Nucleus accumbens (tissue), 56 donors: ENCODE measurements at regions not wholly inside any gene's neighbourhood (a gene's known extent, or its start where the extent isn't known, plus 50 kb on each side); places are given as distances from the start of the nearest gene placed in this dataset.
"Not testable (repeated sequence)": the region's sequence is repeated elsewhere in the genome, so short reads cannot be mapped to it uniquely, and the experiment has no call there.

Experiments used
- DNase-seq, 56 donors: peaks; one replicate each; lab custom pipeline; 2025; lab: John Stamatoyannopoulos, UW

- no peak for DNase-seq
Measured at GRCh38 chr4:81796790-81797528, 325.3 kb upstream of the RASGEF1B start.

DNA sequence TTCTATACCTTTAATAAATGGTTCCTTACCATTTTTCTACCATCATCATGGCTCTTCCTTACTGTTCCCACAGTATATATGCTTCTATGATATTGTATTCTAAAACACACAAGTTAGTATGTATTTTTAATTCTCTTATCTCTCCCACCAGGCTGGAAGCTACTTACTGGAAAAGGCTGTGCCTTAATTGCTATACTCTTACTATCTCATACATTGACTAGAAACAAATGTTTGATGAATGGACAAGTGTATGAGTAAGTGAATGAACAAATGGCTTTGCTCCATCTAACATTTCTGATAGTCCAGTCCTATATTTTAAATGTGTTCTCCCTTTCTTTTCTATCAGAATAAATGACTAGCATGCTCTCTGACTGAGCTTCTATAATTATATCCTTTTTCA lies 320.8 kb upstream of the RASGEF1B start:
- no peak for DNase-seq

DNA sequence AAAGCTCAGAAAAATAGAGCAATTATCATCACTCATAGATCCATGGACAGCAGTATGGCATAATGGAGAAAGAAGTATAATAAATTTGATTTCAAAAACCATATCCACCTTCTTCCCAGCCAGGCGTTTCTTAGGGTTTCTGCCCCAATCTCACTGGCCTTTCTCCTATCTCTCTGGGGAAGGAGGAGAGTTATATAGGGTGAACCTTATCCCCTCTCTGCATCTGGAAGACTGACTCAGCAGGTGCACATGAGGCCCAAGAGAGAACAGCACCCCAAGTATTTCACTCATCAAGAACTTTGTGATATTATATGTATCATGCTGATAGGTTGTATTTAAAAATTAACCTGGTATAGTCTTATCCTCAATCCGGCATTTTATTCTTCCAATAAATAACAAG lies 318.8 kb upstream of the RASGEF1B start:
- no peak for DNase-seq

DNA sequence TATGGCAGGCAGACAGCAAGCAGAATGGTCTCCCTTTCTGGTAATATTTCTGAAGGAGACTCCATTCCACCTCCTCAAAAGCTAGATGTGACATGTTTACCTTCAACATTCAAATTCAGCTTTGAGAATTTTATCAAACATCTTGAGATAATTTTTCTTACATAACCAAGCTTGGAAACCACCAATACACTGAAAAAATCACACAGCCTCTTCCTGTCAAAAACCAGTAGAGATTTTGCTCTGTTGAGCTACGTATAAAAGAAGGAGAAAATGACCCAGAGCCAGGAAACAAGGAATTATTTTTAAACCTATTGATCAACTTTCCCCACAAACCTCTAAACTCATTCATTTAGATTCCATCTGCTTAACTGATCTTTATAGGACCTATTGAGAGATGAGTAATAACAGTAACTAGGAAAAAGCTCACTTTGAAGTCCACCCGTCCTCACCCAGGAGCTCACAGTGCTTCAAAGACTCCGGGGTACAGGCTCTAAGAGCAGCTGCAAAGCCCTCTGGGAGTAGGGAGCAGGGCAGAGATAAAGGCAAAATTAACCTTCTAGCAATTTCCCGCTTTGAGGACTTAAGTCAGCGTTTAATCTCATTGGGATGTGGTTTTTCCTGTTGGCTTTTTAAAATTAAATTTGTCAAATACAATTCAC lies 318.2 kb upstream of the RASGEF1B start:
- DNase-seq, result no peak

GRCh38 chr4:81789158-81789557 lies 317.5 kb upstream of the RASGEF1B start:
- no peak for DNase-seq

- DNase-seq, result no peak
Measured at GRCh38 chr4:81786766-81787165, 315.1 kb upstream of the RASGEF1B start.

DNA sequence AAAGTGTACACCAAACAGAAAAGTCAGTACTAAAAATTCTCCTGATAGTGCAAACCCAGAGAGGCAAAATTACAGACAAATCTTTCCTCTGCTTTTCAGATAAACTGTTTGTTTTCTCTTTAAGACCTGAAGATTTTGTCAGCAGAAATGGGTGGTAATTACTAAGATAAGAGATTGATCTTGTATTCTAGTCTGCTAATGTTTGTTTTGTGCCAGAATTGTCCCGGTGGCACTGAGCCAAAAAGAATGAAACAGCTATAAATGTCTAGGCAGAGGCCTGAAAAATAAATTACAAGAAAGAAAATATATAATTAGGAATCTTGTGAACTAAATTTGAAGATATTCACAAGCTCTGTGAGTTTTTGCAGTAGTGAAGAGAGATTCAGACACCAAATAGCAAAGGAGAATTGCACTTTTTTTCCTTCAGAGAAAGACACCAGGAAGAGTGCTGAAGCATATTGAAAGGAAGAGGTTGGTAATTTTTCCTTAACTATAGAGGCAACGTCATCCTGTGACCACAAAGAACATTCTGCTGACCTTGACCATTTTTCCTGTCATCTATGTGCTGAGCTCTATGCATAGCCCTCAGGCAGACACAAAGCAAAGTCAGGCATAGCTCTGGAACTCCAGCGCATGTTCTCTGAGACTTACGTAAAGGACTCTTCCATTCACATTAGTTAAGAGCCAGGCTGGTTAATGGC lies 314.5 kb upstream of the RASGEF1B start:
- peak in 4 of 56 donors; percentile 1 to 23 (median 10) for DNase-seq

DNA sequence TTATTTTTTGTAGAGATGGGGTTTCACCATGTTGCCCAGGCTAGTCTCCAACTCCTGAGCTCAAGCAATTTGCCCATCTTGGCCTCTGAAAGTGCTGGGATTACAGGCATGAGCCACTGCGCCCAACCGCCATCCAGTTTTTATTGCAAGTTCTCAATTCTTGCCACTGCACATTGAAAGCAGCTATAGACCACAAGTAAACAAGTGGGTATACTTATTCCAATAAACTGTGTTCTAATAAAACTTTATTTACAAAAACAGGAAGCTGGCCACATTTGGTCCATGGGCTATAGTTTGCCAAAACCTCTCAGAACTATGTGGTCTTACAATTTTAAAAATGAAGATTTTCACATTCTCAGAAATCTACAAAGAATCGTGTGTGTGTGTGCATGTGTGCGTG lies 313.6 kb upstream of the RASGEF1B start:
- DNase-seq, result no peak

DNA sequence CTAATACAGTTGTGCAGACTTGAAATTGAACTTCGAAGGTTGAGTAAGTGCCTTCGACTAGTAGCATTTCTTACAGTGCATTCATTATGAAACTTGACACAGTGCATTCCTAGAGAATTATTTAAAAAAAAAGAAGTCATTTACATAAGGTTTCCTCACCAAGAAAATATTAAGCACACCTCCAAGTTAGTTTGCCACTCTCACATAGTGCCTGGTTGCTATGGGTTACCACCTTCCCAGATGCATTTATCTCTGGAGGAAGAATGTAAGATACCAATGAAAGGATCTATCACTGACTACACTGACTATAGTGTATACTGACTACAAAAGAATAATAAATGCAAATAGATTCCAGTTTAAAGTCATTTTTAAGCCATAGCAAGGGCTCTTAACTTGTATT lies 311.9 kb upstream of the RASGEF1B start:
- peak in 6 of 56 donors; percentile 1 to 25 (median 10) for DNase-seq

DNA sequence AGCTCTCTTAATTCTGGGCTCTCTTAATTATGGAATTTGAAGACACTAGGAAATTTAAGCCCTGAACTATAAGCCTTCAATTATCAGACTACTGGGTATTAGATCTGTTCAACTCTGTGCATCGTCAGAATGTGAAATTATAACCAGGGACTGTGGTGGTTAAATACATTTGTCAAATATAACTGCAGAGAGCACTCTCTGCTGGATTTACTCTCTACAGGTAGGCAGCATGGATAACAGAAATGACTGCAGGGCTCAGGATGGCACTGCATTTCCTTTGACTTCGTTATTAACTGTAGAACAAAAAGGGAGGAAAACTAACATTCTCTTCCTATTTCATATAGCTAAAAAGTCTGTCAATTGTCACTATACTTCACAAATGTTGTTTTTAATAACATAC lies 310.1 kb upstream of the RASGEF1B start:
- no peak for DNase-seq

GRCh38 chr4:81777718-81778117 lies 306.0 kb upstream of the RASGEF1B start:
- not testable (repeated sequence) for DNase-seq

GRCh38 chr4:81776794-81777193 lies 305.1 kb upstream of the RASGEF1B start:
- no peak for DNase-seq

DNA sequence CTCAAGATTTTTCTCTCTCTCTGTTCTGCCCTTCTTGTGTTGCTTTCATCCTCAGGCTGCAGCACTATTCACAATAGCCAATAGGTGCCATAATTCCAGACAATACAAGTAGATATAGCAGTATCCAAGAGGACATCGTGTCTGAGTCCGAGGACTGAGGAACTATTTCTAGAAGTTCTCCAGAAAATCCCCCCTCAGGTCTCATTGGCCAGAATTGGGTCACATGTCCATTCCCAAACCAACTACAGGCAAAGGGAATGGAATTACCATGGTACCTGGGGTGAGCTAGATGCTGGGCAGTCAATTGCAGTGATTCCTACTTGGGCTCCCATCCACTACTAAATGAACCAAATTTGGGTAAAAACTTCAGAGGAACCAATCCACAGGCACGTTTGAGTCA lies 301.9 kb upstream of the RASGEF1B start:
- no peak for DNase-seq

DNA sequence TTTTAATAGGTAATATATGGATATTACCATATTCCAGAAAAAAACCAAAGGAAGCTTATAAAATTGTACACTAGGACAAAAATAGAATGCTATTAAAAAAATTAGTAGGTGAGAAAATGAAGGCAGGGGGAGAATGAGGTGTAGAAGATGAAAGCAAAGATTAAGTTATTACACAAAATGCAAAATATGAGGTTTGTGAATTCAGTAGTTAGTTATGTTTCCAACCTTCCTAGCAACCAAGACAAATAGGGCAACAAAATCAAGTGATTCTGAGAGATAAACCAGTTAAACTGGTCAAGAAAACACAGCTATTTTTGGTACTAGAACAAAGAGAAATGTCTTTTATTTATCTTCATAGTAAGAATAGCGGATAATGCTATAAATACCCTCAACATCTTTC lies 300.0 kb upstream of the RASGEF1B start:
- no peak for DNase-seq

GRCh38 chr4:81769244-81769643 lies 297.5 kb upstream of the RASGEF1B start:
- no peak for DNase-seq

DNA sequence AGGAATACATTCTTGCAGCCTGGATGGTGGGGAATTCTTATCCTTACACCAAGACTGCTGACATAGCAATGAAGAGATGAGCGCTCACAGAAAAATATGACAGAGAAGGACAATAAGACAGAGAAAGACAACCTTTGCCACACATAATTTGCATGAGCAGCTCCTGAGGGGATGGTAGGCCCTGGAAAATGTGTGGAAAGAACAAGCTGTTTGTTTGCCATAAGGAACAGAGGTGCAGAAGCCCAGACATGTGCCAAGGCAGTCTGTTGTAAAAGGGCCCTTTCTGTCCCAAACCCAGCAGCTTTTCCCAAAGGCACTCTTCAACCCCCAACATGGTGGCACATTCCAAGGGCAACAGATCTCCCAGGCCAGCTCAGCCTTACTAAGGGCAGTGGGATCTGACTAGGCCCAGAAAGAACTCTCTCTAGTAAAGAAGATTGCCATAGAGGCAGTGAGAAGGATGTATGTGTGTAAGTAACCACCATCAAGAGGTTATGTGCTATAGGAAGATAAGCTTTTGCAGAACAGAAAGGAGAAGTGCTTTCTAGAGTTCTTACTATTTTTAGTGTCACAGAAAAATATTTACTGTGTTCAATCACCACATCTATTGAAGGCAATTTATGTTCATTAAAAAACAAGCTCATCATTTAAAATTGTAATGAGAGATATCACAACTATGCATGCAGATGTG lies 287.0 kb upstream of the RASGEF1B start:
- DNase-seq, result no peak

GRCh38 chr4:81757691-81758090 lies 286.0 kb upstream of the RASGEF1B start:
- peak in 13 of 56 donors; percentile 3 to 47 (median 12) for DNase-seq

DNA sequence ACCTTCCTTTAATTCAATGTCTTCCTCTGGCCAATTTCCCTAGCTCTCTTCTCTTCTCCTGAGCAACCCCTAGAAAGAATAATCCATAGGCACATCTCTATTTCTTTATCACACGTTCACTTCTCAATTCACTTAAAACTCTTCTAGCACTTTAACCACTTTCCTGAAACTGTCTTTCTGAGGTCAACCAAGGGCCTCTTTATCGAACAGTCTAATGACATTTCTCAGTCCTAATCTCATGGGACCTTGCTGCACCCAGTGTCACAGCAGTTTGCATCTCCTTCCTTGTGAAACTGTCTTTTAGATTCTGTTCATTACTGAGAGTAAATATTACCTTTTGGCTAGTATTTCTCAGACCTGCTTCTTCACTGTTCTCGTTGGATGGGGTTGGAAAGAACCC lies 285.3 kb upstream of the RASGEF1B start:
- DNase-seq, result no peak

DNA sequence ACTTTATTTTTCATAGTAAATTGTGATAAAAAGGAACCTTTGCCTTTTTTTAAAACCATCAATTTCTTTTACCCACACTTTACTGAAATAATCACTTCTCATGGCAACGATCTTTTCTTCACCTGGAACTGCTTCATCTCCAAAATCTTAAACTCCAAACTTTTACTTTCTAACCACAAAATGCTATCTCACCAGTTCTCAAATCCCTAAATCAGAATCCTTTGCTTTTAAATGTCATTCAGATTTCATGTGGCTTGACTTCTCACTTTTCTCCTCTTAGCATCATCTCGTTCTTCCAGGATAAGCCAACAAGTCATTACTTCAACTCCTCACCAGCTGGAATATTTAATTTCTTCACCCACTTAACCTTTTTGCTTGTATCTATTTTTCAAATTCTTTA lies 284.3 kb upstream of the RASGEF1B start:
- DNase-seq, result no peak

DNA sequence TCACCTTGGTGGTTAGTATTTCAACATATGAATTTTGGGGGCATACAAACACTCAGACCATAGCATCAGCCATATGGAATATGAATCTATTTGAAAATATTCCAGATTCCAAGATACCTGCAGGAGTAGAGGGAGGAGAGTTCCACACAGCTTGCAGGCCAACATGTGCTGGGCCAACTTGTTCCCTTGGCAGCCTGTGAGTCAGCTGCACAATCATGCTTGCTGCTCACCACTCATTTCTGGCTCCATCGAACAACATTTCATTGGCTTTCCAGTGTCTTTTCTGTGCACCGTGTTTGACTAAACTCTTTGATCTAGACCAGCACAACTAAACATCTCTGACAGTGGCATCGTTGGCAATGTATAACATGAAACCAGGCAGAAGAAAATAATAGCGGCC lies 282.5 kb upstream of the RASGEF1B start:
- DNase-seq, result peak in 3 of 56 donors; percentile 1 to 12 (median 10)
